ENCODE measurements at regions not wholly inside any gene's neighbourhood (a gene's known extent, or its start where the extent isn't known, plus 50 kb on each side); places are given as distances from the start of the nearest gene placed in this dataset.

GRCh38 chr2:11056614-11057013, 98.7 kb upstream of the SLC66A3 start (continued):
- TF ChIP-seq CTCF (conservative IDR thresholded peaks at IDR 0.05; ENCODE audit: low read depth in 2 of 2) (no peak), REST (IDR thresholded peaks at IDR 0.05; ENCODE audit: unreplicated experiment) (no peak)

GRCh38 chr2:11057031-11057430, 98.2 kb upstream of the SLC66A3 start:
- H3K27me3 ChIP-seq (ENCODE audit: insufficient read depth) = no peaks in the 10 kb centered on the region
- H2AFZ ChIP-seq = no peak overlapping the region
- Mint-ChIP-seq H3K4me3 (no peak overlapping the region), H3K4me1 (no peaks in the 10 kb centered on the region), H3K27ac (no peak overlapping the region), H3K9me3 (peaks cover 2% of the 10 kb centered on the region; the same call in 1 of the 3 replicates), H3K27me3 (ENCODE audit: insufficient read depth, low read depth, poor library complexity) (peaks cover 6% of the 10 kb centered on the region), H3K36me3 (ENCODE audit: low read depth) (no peaks in the 10 kb centered on the region)
- H3K36me3 ChIP-seq (ENCODE audit: insufficient read depth) = no peaks in the 10 kb centered on the region
- no peaks in the 10 kb centered on the region for H3F3A ChIP-seq (replicated peaks; ENCODE audit: low read depth)
- no peaks in the 10 kb centered on the region for H4K20me1 ChIP-seq (replicated peaks; ENCODE audit: insufficient read depth)
- no peak for ATAC-seq
- H3K4me1 ChIP-seq (ENCODE audit: insufficient read depth) = no peaks in the 10 kb centered on the region
- no peak overlapping the region for H3K4me2 ChIP-seq
- H3K27ac ChIP-seq (ENCODE audit: low read depth) = no peak overlapping the region
- H3K79me2 ChIP-seq (replicated peaks; ENCODE audit: insufficient read depth) = no peaks in the 10 kb centered on the region
- TF ChIP-seq ZNF114 (CRISPR knock-in tag; IDR thresholded peaks at IDR 0.05) (no peak), STAT1 (IDR thresholded peaks at IDR 0.05; ENCODE audit: unreplicated experiment) (no peak), JUNB (IDR thresholded peaks at IDR 0.05; ENCODE audit: unreplicated experiment) (no peak), POLR2AphosphoS5 (IDR thresholded peaks at IDR 0.05; ENCODE audit: low read depth) (no peak), NANOG (IDR thresholded peaks at IDR 0.05; ENCODE audit: borderline replicate concordance) (no peak), ZNF462 (CRISPR knock-in tag; IDR thresholded peaks at IDR 0.05) (no peak), REST (IDR thresholded peaks at IDR 0.05; ENCODE audit: unreplicated experiment) (no peak)
- no peaks in the 10 kb centered on the region for H3K9me2 ChIP-seq (ENCODE audit: insufficient read depth)
- no peak for DNase-seq (ENCODE audit: low spot score)
- H3K4me3 ChIP-seq = no peak overlapping the region

Measured in GM23338 (cell line).